ENCODE measurements at regions not wholly inside any gene's neighbourhood (a gene's known extent, or its start where the extent isn't known, plus 50 kb on each side); places are given as distances from the start of the nearest gene placed in this dataset.

DNA sequence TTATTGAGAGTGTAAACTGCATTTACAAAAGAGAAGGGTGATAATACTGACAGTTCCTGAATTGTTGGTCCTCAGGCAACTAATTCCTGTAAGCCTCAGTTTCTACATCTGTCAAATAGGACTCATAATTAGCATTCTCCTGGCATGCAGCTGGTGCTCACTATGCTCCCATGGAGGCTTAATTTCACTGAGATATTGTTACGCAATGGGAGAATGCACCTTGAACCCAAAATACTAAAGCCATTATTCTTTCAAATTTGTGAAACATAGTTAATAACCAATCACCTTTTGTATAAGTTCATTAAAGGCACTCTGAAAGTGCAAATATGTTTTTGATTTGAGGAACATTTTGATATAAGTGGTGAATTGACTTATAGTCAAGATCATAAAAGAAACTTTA is 985.5 kb downstream of the CDH11 start:
- TF ChIP-seq POLR2A (IDR thresholded peaks at IDR 0.05) (no peak), EP300 (IDR thresholded peaks at IDR 0.05) (no peak), CTCF (IDR thresholded peaks at IDR 0.05) (no peak), POLR2AphosphoS5 (IDR thresholded peaks at IDR 0.05) (no peak)
- no peak for DNase-seq
- Histone ChIP-seq H3K27ac (no peak overlapping the region), H3K9me3 (no peaks in the 10 kb centered on the region), H3K27me3 (no peaks in the 10 kb centered on the region), H3K36me3 (no peaks in the 10 kb centered on the region), H3K4me3 (no peak overlapping the region), H3K4me1 (no peaks in the 10 kb centered on the region)
- WGBS, 5 donors: 82 to 95% (median 89%) methylated on average over 1 of the region's 1 CpG
- intact Hi-C loops (cut with DNase I; ENCODE audit: low total_unique reads): no loop called here

DNA sequence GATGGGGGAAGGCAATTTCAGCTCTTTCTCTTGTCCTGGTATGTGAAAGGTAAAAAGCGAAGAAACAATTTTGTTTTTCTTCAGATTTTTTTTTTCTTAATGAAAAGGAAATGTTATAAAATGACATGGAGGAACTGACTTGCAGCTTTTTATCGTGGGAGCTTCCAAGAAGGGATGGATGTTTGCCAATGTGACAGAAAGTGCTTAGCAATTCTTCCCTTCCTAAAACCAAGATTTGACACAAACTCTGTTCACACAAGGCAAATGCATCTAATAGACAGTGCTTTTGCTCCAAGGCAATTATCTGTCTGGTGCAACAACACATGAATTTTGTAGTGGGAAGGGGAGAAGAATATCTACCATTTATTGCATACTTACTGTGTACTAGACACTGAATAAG is 988.5 kb downstream of the CDH11 start:
- Histone ChIP-seq H3K4me1 (no peaks in the 10 kb centered on the region), H3K27ac (no peak overlapping the region), H3K36me3 (no peaks in the 10 kb centered on the region), H3K9me3 (no peaks in the 10 kb centered on the region), H3K4me3 (no peak overlapping the region), H3K27me3 (no peaks in the 10 kb centered on the region)
- intact Hi-C loops (cut with DNase I; ENCODE audit: low total_unique reads): no loop called here
- 46 to 69% (median 53%) methylated on average over 2 of the region's 2 CpGs for WGBS, 5 donors
- peak in 1 of 2 donors; percentile 51 for DNase-seq
- no peak for TF ChIP-seq EP300 (IDR thresholded peaks at IDR 0.05)
- TF ChIP-seq POLR2A (IDR thresholded peaks at IDR 0.05): no peak
- no peak for TF ChIP-seq CTCF (IDR thresholded peaks at IDR 0.05)
- no peak for TF ChIP-seq POLR2AphosphoS5 (IDR thresholded peaks at IDR 0.05)

- H3K9me3 ChIP-seq: peaks cover 0 to 2% (median 0%) of the 10 kb centered on the region in 4 donors
- H3K4me3 ChIP-seq: no peak overlapping the region
- no peaks in the 10 kb centered on the region for H3K4me1 ChIP-seq
- intact Hi-C loops (cut with DNase I; ENCODE audit: low total_unique reads): no loop called here
- TF ChIP-seq CTCF (IDR thresholded peaks at IDR 0.05) (no peak), POLR2A (IDR thresholded peaks at IDR 0.05) (no peak), EP300 (IDR thresholded peaks at IDR 0.05) (no peak), POLR2AphosphoS5 (IDR thresholded peaks at IDR 0.05) (no peak)
- no peaks in the 10 kb centered on the region for H3K36me3 ChIP-seq
- H3K27me3 ChIP-seq: no peaks in the 10 kb centered on the region
- H3K27ac ChIP-seq: no peak overlapping the region
- 19 to 50% (median 34%) methylated on average over 3 of the region's 3 CpGs for WGBS, 5 donors
- peak in 1 of 2 donors; percentile 15 for DNase-seq
These were observed 989.0 kb downstream of the CDH11 start for GRCh38 chr16:64132759-64133361.

- TF ChIP-seq POLR2AphosphoS5 (IDR thresholded peaks at IDR 0.05): no peak
- no peak for TF ChIP-seq POLR2A (IDR thresholded peaks at IDR 0.05)
- TF ChIP-seq EP300 (IDR thresholded peaks at IDR 0.05): no peak
- TF ChIP-seq CTCF (IDR thresholded peaks at IDR 0.05): no peak
- intact Hi-C loops (cut with DNase I; ENCODE audit: low total_unique reads): no loop called here
- no peak overlapping the region for H3K4me3 ChIP-seq
- peaks cover 0 to 3% (median 0%) of the 10 kb centered on the region in 4 donors for H3K9me3 ChIP-seq
- H3K27me3 ChIP-seq: no peaks in the 10 kb centered on the region
- no peak for DNase-seq
- no peaks in the 10 kb centered on the region for H3K4me1 ChIP-seq
- no peaks in the 10 kb centered on the region for H3K36me3 ChIP-seq
- no peak overlapping the region for H3K27ac ChIP-seq
- WGBS, 5 donors: 75 to 90% (median 84%) methylated on average over 3 of the region's 3 CpGs
These were observed 989.7 kb downstream of the CDH11 start for GRCh38 chr16:64132190-64132589.

Data from stomach (tissue), 8 donors.